Fibroblast of lung (primary cell): ENCODE measurements at regions not wholly inside any gene's neighbourhood (a gene's known extent, or its start where the extent isn't known, plus 50 kb on each side); places are given as distances from the start of the nearest gene placed in this dataset.

Experiments used
- DNase-seq, 2 donors: peaks; one replicate each; pipeline versions ENCODE4 v3.0.0 to v3.0.0-alpha.2; 2010; ENCODE audit warnings: low read depth in 2 of 2
- H2AFZ ChIP-seq: 2 replicates; pipeline ENCODE4 v1.5.1; 2012; ENCODE audit warnings: low read length, control low read depth, inconsistent platforms
- H3K27ac ChIP-seq: 2 replicates; pipeline ENCODE4 v1.5.1; 2011; ENCODE audit warnings: low read length, control low read depth; ENCODE audit not compliant: insufficient read depth
- H3K27me3 ChIP-seq: 2 replicates; pipeline ENCODE4 v1.5.1; 2011; ENCODE audit warnings: mild to moderate bottlenecking, low read length; ENCODE audit not compliant: control insufficient read depth, insufficient read depth
- H3K36me3 ChIP-seq: 2 replicates; pipeline ENCODE4 v1.5.1; 2011; ENCODE audit warnings: low read length; ENCODE audit not compliant: control insufficient read depth, insufficient read depth
- H3K4me1 ChIP-seq: 2 replicates; pipeline ENCODE4 v1.5.1; 2011; ENCODE audit warnings: low read length; ENCODE audit not compliant: control insufficient read depth, insufficient read depth; ENCODE audit errors: extremely low read depth
- H3K4me2 ChIP-seq: 2 replicates; pipeline ENCODE4 v1.5.1; 2011; ENCODE audit warnings: low read length, control low read depth; ENCODE audit not compliant: insufficient read depth; ENCODE audit errors: extremely low read depth
- H3K4me3 ChIP-seq, 4 experiments: fragments of 200-600 bp in 1 of 4; sonication (generic) in 1 of 4; replicated peaks in 1 of 4; 2 replicates each; pipeline ENCODE4 v1.5.1; 2011 to 2016; ENCODE audit warnings: low read length in 4 of 4, low read depth in 3 of 4, mild to moderate bottlenecking in 3 of 4, control low read depth in 2 of 4, inconsistent platforms in 1 of 4, mixed read lengths in 1 of 4; ENCODE audit not compliant: insufficient read depth in 1 of 4; ENCODE audit errors: control extremely low read depth in 1 of 4
- H3K79me2 ChIP-seq: 2 replicates; pipeline ENCODE4 v1.5.1; 2012; ENCODE audit warnings: mild to moderate bottlenecking, low read length, inconsistent platforms; ENCODE audit not compliant: control insufficient read depth, insufficient read depth
- H3K9ac ChIP-seq: 2 replicates; pipeline ENCODE4 v1.5.1; 2011; ENCODE audit warnings: mild to moderate bottlenecking, low read length, control low read depth; ENCODE audit not compliant: insufficient read depth
- H3K9me3 ChIP-seq: 2 replicates; pipeline ENCODE4 v1.5.1; 2012; ENCODE audit warnings: low read depth, low read length; ENCODE audit not compliant: control insufficient read depth, insufficient read depth
- H4K20me1 ChIP-seq: 2 replicates; pipeline ENCODE4 v1.5.1; 2011; ENCODE audit warnings: low read length; ENCODE audit not compliant: control insufficient read depth, insufficient read depth; ENCODE audit errors: extremely low read depth
- EZH2 ChIP-seq: IDR thresholded peaks from 2 replicates; pipeline ENCODE4 v1.5.1; 2012; ENCODE audit warnings: low read length, control low read depth, mild to moderate bottlenecking; ENCODE audit errors: missing control alignments
- TF ChIP-seq, protein P1 (sequence below), 2 donors: IDR thresholded peaks in 1 of 2; conservative IDR thresholded peaks in 1 of 2; 1 replicate in 1 of 2; 2 replicates in 1 of 2; pipeline ENCODE4 v1.5.1; 2011 to 2012; ENCODE audit warnings: low read length in 2 of 2, control low read depth in 1 of 2, inconsistent platforms in 1 of 2, low read depth in 1 of 2, mild to moderate bottlenecking in 1 of 2

DNA sequence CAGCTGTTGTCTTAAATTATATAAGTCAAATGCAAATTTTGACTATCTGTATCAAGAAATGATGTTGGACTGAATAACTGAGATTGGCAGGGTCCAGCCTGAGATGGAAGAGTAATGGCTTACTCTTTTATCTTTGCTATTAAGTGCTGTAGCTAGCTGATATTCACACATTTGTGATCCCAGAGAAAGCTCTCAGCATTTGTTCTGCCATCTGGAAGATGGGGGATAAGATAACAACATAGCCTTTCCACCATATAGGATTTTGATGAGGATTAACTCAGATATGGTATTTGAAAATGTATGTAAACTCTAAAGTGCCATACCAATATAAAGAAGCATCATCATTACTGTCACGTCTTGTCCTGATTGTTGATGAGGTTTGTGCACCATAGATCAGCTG lies 1063.2 kb upstream of the TENM4 start:
- Histone ChIP-seq H3K4me1 (no peaks in the 10 kb centered on the region), H2AFZ (no peak overlapping the region)
- TF ChIP-seq, protein P1, sequence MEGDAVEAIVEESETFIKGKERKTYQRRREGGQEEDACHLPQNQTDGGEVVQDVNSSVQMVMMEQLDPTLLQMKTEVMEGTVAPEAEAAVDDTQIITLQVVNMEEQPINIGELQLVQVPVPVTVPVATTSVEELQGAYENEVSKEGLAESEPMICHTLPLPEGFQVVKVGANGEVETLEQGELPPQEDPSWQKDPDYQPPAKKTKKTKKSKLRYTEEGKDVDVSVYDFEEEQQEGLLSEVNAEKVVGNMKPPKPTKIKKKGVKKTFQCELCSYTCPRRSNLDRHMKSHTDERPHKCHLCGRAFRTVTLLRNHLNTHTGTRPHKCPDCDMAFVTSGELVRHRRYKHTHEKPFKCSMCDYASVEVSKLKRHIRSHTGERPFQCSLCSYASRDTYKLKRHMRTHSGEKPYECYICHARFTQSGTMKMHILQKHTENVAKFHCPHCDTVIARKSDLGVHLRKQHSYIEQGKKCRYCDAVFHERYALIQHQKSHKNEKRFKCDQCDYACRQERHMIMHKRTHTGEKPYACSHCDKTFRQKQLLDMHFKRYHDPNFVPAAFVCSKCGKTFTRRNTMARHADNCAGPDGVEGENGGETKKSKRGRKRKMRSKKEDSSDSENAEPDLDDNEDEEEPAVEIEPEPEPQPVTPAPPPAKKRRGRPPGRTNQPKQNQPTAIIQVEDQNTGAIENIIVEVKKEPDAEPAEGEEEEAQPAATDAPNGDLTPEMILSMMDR (conservative IDR thresholded peaks at IDR 0.05 in 1 of 2, IDR thresholded peaks at IDR 0.05 in 1 of 2; ENCODE audit: low read depth in 1 of 2, low read length in 2 of 2): no peak
- no peak for TF ChIP-seq EZH2

DNA sequence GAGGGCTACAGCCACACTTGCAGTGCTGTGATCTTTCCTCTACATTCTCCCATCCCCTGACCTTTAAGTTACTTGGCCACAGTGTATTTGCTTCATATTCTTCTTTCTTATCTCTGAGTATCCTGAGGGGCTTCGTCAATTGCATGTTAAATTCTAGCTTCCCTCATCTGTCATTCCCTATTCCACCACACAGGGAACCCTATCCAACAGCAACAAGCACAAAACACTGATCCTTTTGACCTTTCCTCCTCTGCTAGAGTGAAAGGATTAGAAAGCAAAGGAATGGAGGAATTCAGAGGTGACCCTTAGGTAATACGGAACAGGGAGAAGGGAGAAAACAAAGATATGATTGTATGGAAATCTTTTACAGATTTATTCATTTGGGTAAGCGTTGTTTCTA lies 1061.7 kb upstream of the TENM4 start:
- TF ChIP-seq, protein P1 (conservative IDR thresholded peaks at IDR 0.05 in 1 of 2, IDR thresholded peaks at IDR 0.05 in 1 of 2; ENCODE audit: low read depth in 1 of 2, low read length in 2 of 2): no peak
- no peak for TF ChIP-seq EZH2
- H3K27ac ChIP-seq: no peak overlapping the region
- no peaks in the 10 kb centered on the region for H3K27me3 ChIP-seq
- H2AFZ ChIP-seq: no peak overlapping the region
- H3K4me1 ChIP-seq: no peaks in the 10 kb centered on the region
- H4K20me1 ChIP-seq: no peaks in the 10 kb centered on the region
- H3K9me3 ChIP-seq: no peaks in the 10 kb centered on the region
- H3K9ac ChIP-seq: no peak overlapping the region
- H3K79me2 ChIP-seq: no peaks in the 10 kb centered on the region
- H3K36me3 ChIP-seq: no peaks in the 10 kb centered on the region
- DNase-seq: no peak
- H3K4me2 ChIP-seq: no peak overlapping the region
- H3K4me3 ChIP-seq: no peak overlapping the region

More for the DNA sequence above, 1063.2 kb upstream of the TENM4 start:
- DNase-seq: no peak
- no peaks in the 10 kb centered on the region for H3K9me3 ChIP-seq
- H4K20me1 ChIP-seq: no peaks in the 10 kb centered on the region
- no peaks in the 10 kb centered on the region for H3K79me2 ChIP-seq
- H3K27ac ChIP-seq: no peak overlapping the region
- no peak overlapping the region for H3K4me3 ChIP-seq
- no peaks in the 10 kb centered on the region for H3K36me3 ChIP-seq
- no peak overlapping the region for H3K4me2 ChIP-seq
- no peaks in the 10 kb centered on the region for H3K27me3 ChIP-seq
- no peak overlapping the region for H3K9ac ChIP-seq

DNA sequence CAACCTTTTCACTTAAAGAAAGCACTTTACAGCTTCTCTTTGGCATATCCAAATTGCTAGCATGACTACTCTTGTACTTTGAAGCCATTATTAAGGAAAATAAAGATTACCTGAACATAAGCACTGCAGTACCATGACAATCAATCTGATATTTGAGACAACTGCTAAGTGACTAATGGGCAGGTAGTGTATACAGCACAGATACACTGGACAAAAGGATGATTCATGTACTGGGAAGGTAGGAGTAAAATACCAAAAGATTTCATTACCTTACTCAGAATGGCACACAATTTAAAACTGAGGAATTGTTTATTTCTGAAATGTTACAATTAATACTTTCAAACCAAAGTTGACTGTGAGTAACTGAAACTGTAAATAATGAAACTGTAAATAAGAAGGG lies 1054.3 kb upstream of the TENM4 start:
- Histone ChIP-seq H3K4me2 (no peak overlapping the region), H4K20me1 (no peaks in the 10 kb centered on the region), H2AFZ (no peak overlapping the region), H3K9ac (no peak overlapping the region), H3K36me3 (no peaks in the 10 kb centered on the region), H3K4me1 (no peaks in the 10 kb centered on the region), H3K79me2 (no peaks in the 10 kb centered on the region), H3K4me3 (no peak overlapping the region), H3K27me3 (no peaks in the 10 kb centered on the region), H3K9me3 (no peaks in the 10 kb centered on the region), H3K27ac (no peak overlapping the region)
- TF ChIP-seq EZH2: no peak
- TF ChIP-seq, protein P1 (conservative IDR thresholded peaks at IDR 0.05 in 1 of 2, IDR thresholded peaks at IDR 0.05 in 1 of 2; ENCODE audit: low read depth in 1 of 2, low read length in 2 of 2): no peak
- DNase-seq: no peak
